Loucy (cell line): ENCODE measurements at regions not wholly inside any gene's neighbourhood (a gene's known extent, or its start where the extent isn't known, plus 50 kb on each side); places are given as distances from the start of the nearest gene placed in this dataset.

Experiments used
- EZH2phosphoT487 ChIP-seq: fragments of 200-600 bp; IDR thresholded peaks from 2 replicates; pipeline ENCODE4 v1.6.1; 2018; ENCODE audit warnings: antibody characterized with exemption, mild to moderate bottlenecking, moderate library complexity, borderline replicate concordance
- TF ChIP-seq, protein P1 (sequence below): fragments of 200-600 bp; sonication (generic); conservative IDR thresholded peaks from 2 replicates; pipeline ENCODE4 v1.5.1; 2014; ENCODE audit warnings: mild to moderate bottlenecking, antibody characterized with exemption, low read length

DNA sequence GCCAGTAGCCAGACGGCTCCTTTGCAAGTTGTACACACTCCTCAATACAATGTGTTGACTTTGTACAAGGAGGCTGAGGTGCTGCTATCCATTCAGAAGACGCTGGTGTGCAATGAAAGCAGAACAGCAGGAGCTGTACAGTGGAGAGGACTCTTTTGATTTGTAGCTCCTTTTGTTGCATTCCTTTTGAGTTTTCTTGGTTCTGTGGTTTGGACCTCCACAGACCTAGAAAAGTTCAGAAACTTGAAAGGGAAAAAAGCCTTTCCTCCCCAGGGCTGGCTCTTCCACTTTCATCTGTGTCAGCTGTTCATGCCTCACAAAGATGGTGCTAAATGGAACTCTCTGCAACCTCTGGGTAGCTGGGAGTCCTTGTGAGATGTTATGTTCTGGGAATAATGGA is 117.4 kb downstream of the MAT2B start:
- TF ChIP-seq, protein P1, sequence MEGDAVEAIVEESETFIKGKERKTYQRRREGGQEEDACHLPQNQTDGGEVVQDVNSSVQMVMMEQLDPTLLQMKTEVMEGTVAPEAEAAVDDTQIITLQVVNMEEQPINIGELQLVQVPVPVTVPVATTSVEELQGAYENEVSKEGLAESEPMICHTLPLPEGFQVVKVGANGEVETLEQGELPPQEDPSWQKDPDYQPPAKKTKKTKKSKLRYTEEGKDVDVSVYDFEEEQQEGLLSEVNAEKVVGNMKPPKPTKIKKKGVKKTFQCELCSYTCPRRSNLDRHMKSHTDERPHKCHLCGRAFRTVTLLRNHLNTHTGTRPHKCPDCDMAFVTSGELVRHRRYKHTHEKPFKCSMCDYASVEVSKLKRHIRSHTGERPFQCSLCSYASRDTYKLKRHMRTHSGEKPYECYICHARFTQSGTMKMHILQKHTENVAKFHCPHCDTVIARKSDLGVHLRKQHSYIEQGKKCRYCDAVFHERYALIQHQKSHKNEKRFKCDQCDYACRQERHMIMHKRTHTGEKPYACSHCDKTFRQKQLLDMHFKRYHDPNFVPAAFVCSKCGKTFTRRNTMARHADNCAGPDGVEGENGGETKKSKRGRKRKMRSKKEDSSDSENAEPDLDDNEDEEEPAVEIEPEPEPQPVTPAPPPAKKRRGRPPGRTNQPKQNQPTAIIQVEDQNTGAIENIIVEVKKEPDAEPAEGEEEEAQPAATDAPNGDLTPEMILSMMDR = no peak
- no peak for TF ChIP-seq EZH2phosphoT487
